Skeletal muscle cell (primary cell): ENCODE measurements at regions not wholly inside any gene's neighbourhood (a gene's known extent, or its start where the extent isn't known, plus 50 kb on each side); places are given as distances from the start of the nearest gene placed in this dataset.
A peak's percentile ranks its signal among the peaks of the same experiment; 100 is the strongest.

Experiments
- DNase-seq: peaks from one replicate; pipeline ENCODE4 v3.0.0-alpha.2; 2010; ENCODE audit warnings: low read depth
- H3K4me3 ChIP-seq: 2 replicates; pipeline ENCODE4 v1.5.1; 2011; ENCODE audit warnings: low read depth, mild to moderate bottlenecking, control low read depth, low read length, moderate library complexity

DNA sequence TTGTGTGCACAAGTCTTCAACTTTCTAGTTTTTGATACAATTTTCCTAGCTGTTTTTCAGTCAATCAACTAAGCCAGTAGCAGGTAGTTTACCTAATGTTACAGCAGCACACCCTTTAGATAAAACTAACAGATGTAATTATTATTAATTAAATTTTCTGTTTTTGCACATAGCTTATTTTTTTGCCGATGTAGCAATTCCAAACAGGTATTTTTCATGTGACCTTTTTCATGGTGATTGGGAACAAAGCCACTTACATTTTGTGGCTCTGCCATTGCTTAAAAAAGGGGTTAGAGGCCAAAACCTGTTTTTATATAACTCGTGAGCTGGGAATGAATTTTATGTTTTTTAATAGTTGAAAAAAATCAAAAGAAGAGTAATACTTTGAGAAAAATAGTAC, 724.5 kb downstream of the FAM181B start:
- no peak for DNase-seq
- no peak overlapping the region for H3K4me3 ChIP-seq

- no peak overlapping the region for H3K4me3 ChIP-seq
- no peak for DNase-seq
Observed at GRCh38 chr11:82007521-82007920, 726.1 kb downstream of the FAM181B start.

- no peak overlapping the region for H3K4me3 ChIP-seq
- DNase-seq, result no peak
Observed at GRCh38 chr11:82004537-82005213, 729.0 kb downstream of the FAM181B start.

DNA sequence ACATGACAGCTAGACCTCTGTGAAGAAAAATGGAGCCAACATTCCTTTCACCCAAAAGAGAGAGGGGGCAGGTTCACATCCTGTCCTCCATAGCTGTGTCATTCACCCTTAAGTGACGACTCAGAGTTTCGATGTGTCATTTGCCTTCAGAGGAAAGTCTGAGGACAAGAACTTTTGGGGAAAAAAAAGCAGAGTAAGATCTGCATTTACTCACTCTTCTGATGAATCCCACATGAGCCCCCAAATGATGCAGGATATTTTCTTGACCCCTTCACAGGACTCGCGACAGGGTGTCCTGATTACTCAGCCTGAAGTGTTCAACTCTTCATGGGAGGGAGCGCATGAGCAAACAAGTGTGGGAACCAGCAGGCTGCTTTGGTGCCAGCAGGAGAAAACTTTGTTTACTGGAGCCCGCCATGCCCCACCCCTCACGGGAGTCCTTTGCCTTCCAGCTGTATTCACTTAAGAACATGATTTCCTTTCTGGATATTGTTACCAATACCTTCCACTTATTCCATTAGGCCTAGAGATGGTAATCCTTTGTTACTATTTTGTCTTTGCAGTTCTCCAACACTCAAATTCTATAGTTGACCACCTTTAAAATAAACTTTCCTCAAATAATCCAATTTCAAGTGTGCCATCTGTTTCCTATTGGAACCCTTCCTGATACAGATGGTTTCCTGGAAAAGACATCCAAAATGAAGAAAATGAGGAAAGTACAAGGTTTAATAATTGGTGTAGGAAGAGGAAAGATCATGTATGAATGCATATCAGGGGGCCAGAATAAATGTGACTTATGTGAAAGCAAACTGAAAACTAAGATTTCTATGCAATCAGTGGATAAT, 729.8 kb downstream of the FAM181B start:
- no peak overlapping the region for H3K4me3 ChIP-seq
- DNase-seq, result peak; percentile 20

DNA sequence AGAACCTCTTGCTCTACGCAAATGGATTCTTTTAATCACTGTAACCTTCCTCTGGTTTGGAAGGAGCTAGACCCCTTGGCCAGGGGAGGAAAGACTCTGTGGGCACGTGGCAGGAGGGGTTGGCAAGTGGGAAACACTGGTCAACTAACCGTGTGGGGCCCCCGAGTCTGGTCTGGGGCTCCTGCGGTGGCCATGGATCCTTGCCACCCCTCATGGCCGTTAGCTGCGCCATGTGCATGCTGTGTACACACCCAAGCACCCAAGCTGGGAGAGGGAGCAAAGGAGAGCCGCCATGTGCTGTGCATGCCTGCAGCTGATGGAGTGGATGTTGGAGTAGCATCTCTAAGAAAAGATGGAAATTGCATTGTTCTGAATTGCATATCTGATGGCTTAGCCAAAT, 730.6 kb downstream of the FAM181B start:
- DNase-seq, result no peak
- no peak overlapping the region for H3K4me3 ChIP-seq

DNA sequence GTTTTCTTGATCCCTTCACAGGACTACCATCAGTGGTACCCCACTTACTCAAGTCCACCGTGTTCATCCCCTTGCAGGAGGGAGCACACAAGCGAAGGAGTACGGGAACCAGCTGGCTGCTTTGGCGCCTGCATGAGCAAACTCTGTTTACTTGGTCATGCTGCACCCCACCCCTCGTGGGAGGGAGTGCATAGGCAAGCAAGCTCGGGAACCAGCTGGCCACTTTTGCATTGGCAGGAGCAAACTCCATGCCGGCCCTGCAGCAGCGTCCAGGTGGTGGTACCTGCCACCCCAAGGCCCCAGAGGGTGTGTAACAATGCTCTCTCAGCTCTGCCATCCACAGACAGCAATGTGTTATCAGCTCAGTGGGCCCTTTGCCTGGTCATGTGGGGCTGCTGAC, 737.8 kb downstream of the FAM181B start:
- H3K4me3 ChIP-seq, result no peak overlapping the region
- DNase-seq, result no peak

DNA sequence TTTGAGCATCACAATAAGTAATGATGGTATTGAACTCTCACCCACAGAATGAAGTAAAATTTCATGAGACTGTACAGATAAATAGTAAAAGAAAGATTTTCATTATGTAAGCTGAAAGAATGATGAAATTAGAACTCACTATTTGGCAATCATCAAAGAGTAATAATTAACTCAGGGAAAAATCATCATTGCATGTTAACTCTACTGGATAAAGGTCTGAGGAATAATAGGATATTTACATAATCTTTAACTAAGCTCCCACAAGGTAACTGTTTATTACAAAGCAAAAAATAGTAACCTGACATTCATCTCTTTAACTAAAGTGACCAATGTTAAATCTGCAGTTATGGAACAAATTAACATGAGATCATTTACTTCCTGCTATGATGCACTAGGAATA, 739.9 kb downstream of the FAM181B start:
- H3K4me3 ChIP-seq, result no peak overlapping the region
- no peak for DNase-seq

DNA sequence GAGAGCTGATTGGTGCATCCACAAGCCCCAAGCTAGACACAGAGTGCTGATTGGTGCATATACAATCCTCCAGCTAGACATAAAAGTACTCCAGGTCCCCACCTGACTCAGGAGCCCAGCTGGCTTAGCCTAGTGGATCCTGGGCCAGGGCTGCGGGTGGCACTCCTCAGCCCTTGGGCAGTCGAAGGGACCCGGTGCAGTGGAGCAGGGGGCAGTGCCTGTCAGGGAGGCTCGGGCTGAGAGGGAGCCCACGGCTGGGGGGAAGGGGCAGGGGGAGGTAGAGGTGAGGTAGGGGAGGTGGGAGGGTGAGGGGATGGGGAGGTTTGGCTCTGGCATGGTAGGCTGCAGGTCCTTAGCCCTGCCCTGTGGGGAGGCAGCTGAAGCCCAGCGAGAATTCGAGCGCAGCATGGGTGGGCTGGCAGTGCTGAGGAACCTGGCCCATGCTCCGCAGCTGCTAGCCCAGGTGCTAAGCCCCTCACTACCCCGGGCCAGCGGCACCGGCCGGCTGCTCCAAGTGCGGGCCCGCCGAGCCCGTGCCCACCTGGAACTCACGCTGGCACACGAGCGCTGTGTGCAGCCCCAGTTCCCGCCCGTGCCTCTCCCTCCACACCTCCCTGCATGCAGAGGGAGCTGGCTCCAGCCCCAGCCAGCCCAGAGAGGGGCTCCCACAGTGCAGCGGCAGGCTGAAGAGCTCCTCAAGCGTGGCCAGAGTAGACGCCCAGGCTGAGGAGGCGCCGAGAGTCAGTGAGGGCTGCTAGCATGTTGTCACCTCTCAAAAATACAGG, 742.8 kb downstream of the FAM181B start:
- DNase-seq, result no peak

GRCh38 chr11:81989093-81989492, 744.6 kb downstream of the FAM181B start:
- no peak for DNase-seq
- H3K4me3 ChIP-seq, result no peak overlapping the region

More for the DNA sequence above, 742.8 kb downstream of the FAM181B start:
- H3K4me3 ChIP-seq, result no peak overlapping the region

- peak; percentile 6 for DNase-seq
- H3K4me3 ChIP-seq, result no peak overlapping the region
Observed at GRCh38 chr11:81987829-81988472, 745.7 kb downstream of the FAM181B start.

- H3K4me3 ChIP-seq, result no peak overlapping the region
- DNase-seq, result no peak
Observed at GRCh38 chr11:81986556-81987161, 747.0 kb downstream of the FAM181B start.

- DNase-seq, result no peak
- H3K4me3 ChIP-seq, result no peak overlapping the region
Observed at GRCh38 chr11:81979448-81979847, 754.2 kb downstream of the FAM181B start.

GRCh38 chr11:81975261-81975900, 758.3 kb downstream of the FAM181B start:
- no peak overlapping the region for H3K4me3 ChIP-seq

DNA sequence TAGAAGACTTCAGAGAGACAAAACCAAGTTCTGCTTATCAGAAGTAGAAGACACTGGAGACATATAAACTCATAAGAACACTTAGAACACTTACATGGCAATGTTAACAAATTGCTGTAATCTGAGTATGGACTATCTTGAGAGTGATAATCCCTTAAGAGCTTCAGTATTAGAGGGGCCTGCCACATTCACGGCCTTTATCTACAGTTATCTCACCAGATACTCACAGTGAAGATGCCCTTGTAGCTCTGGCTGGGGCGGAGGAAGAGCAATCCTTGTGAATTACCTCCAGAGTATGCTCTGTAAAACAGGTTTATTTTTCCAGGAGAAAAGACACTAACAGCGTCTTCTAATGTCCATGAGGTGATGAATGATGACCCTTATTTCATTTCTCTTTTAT, 762.8 kb downstream of the FAM181B start:
- no peak overlapping the region for H3K4me3 ChIP-seq
- no peak for DNase-seq

More at GRCh38 chr11:81975261-81975900, 758.3 kb downstream of the FAM181B start:
- DNase-seq, result no peak

DNA sequence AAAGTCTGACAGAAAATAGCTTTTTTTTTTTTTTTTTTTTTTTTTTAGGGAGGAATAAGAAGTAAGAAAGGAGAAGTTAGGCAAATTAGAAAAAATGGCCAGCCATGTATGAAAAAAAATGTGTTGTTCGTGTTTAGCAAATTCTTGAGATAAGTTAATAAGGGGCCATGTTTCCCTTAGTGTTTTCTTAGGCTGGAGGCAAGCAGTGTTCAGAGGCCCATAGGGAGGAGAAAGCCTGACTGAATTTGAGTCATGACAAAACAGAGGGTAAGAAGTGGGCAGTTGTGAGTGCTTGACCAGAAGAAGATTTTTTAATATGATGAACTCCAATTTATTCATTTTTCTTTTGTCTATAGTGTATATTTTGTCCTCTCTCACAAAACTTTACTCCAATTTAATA, 766.4 kb downstream of the FAM181B start:
- no peak for DNase-seq

DNA sequence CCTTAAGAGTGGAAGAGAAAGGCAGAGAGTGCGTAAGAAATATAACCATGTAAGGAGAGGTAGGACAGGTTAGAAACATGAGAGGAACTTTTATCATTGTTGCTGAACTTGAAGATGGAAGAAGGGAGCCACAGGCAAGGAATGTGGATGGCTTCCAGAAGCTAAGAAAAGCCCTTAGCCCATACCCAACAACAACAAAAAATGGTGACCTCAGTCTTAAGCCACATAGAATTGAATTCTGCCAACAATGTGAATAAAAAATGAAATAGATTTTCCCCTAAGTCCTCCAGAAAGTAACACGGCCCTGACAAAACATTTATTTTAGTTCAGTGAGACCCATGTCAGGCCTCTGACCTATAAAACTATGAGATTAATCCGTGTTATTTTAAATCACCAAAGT, 767.3 kb downstream of the FAM181B start:
- no peak overlapping the region for H3K4me3 ChIP-seq
- DNase-seq, result no peak

More for the DNA sequence above, 766.4 kb downstream of the FAM181B start:
- no peak overlapping the region for H3K4me3 ChIP-seq

- no peak for DNase-seq
- H3K4me3 ChIP-seq, result no peak overlapping the region
Observed at GRCh38 chr11:81963018-81963417, 770.6 kb downstream of the FAM181B start.

GRCh38 chr11:81960443-81960842, 773.2 kb downstream of the FAM181B start:
- H3K4me3 ChIP-seq, result no peak overlapping the region
- DNase-seq, result no peak

DNA sequence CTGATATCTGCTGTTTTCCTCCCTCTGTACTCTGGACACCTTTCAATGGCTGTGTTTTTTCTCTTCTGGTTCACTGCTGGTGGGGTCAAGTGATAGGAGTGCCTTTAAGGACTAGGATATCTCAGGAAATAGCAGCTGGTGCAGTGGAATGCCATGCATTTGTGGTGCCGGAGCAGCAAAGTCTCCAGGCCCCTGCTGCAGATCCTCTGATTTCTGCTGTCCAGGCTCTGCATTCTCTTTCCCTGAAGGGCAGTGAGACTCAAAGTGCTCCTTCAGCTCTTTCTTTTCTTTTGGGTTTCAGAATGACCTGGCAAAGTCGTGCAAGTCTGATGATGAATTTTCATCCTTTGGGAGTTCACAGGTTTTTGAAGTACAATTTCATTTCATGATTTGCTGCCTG, 774.3 kb downstream of the FAM181B start:
- DNase-seq, result no peak
- H3K4me3 ChIP-seq, result no peak overlapping the region
